Epithelial cell of esophagus (primary cell): ENCODE measurements at regions not wholly inside any gene's neighbourhood (a gene's known extent, or its start where the extent isn't known, plus 50 kb on each side); places are given as distances from the start of the nearest gene placed in this dataset.
"Not testable (repeated sequence)": the region's sequence is repeated elsewhere in the genome, so short reads cannot be mapped to it uniquely, and the experiment has no call there.

Experiments used
- DNase-seq: peaks from one replicate; pipeline ENCODE4 v3.0.0; 2010; ENCODE audit warnings: low read depth
- H3K4me3 ChIP-seq: 2 replicates; pipeline ENCODE4 v1.5.1; 2011; ENCODE audit warnings: mild to moderate bottlenecking, low read length, control low read depth
- CTCF ChIP-seq: IDR thresholded peaks from 2 replicates; pipeline ENCODE4 v1.5.1; 2011; ENCODE audit warnings: low read depth, mild to moderate bottlenecking, low read length, control low read depth, inconsistent platforms; ENCODE audit not compliant: insufficient read depth; ENCODE audit errors: missing control alignments

- DNase-seq, result no peak
- TF ChIP-seq CTCF, result no peak
- H3K4me3 ChIP-seq, result no peak overlapping the region
Observed at GRCh38 chr11:105357146-105357545, 217.6 kb upstream of the CARD18 start.

- H3K4me3 ChIP-seq, DNase-seq: not testable (repeated sequence)
Observed at GRCh38 chr11:105349867-105350266, 210.3 kb upstream of the CARD18 start.

- H3K4me3 ChIP-seq, result no peak overlapping the region
- TF ChIP-seq CTCF, result no peak
- DNase-seq, result peak; percentile 17
Observed at GRCh38 chr11:105344938-105345337, 205.4 kb upstream of the CARD18 start.

- TF ChIP-seq CTCF, result no peak
- DNase-seq, result no peak
- no peak overlapping the region for H3K4me3 ChIP-seq
Observed at GRCh38 chr11:105334025-105334714, 194.6 kb upstream of the CARD18 start.

- no peak for TF ChIP-seq CTCF
- no peak for DNase-seq
- H3K4me3 ChIP-seq, result no peak overlapping the region
Observed at GRCh38 chr11:105333153-105333552, 193.6 kb upstream of the CARD18 start.

- no peak overlapping the region for H3K4me3 ChIP-seq
- no peak for DNase-seq
- TF ChIP-seq CTCF, result no peak
Observed at GRCh38 chr11:105332171-105332570, 192.6 kb upstream of the CARD18 start.

- DNase-seq, result no peak
- no peak overlapping the region for H3K4me3 ChIP-seq
- TF ChIP-seq CTCF, result no peak
Observed at GRCh38 chr11:105328061-105328460, 188.5 kb upstream of the CARD18 start.
